ELF-1 (cell line): ENCODE measurements at regions not wholly inside any gene's neighbourhood (a gene's known extent, or its start where the extent isn't known, plus 50 kb on each side); places are given as distances from the start of the nearest gene placed in this dataset.
A peak's percentile ranks its signal among the peaks of the same experiment; 100 is the strongest.

Source experiments
- DNase-seq: peaks from one replicate; pipeline ENCODE4 v3.0.0-alpha.2; 2016; ENCODE audit warnings: low read depth, low spot score

- DNase-seq: no peak
Measured at GRCh38 chr3:118543832-118544231, 490.8 kb downstream of the IGSF11 start.

GRCh38 chr3:118544458-118544857, 490.2 kb downstream of the IGSF11 start:
- DNase-seq: peak; percentile 31

- no peak for DNase-seq
Measured at GRCh38 chr3:118548434-118548833, 486.2 kb downstream of the IGSF11 start.

- DNase-seq: no peak
Measured at GRCh38 chr3:118550122-118550521, 484.5 kb downstream of the IGSF11 start.

- DNase-seq: no peak
Measured at GRCh38 chr3:118550556-118550955, 484.1 kb downstream of the IGSF11 start.

- DNase-seq: no peak
Measured at GRCh38 chr3:118554148-118554838, 480.4 kb downstream of the IGSF11 start.

- DNase-seq: no peak
Measured at GRCh38 chr3:118556983-118557382, 477.7 kb downstream of the IGSF11 start.

GRCh38 chr3:118557513-118557912, 477.1 kb downstream of the IGSF11 start:
- DNase-seq: no peak

GRCh38 chr3:118559286-118559685, 475.4 kb downstream of the IGSF11 start:
- no peak for DNase-seq

- DNase-seq: no peak
Measured at GRCh38 chr3:118564800-118565199, 469.8 kb downstream of the IGSF11 start.

- DNase-seq: no peak
Measured at GRCh38 chr3:118573912-118574311, 460.7 kb downstream of the IGSF11 start.

- DNase-seq: no peak
Measured at GRCh38 chr3:118577055-118577777, 457.4 kb downstream of the IGSF11 start.

- no peak for DNase-seq
Measured at GRCh38 chr3:118578559-118578958, 456.1 kb downstream of the IGSF11 start.

- DNase-seq: no peak
Measured at GRCh38 chr3:118587037-118587741, 447.5 kb downstream of the IGSF11 start.

GRCh38 chr3:118587847-118588246, 446.8 kb downstream of the IGSF11 start:
- DNase-seq: no peak

GRCh38 chr3:118593277-118593670, 441.4 kb downstream of the IGSF11 start:
- no peak for DNase-seq

GRCh38 chr3:118597184-118597583, 437.5 kb downstream of the IGSF11 start:
- no peak for DNase-seq

GRCh38 chr3:118607915-118608820, 426.5 kb downstream of the IGSF11 start:
- DNase-seq: no peak

GRCh38 chr3:118618247-118619040, 416.2 kb downstream of the IGSF11 start:
- DNase-seq: no peak

GRCh38 chr3:118626453-118626852, 408.2 kb downstream of the IGSF11 start:
- DNase-seq: no peak
